Body of pancreas (tissue), 4 donors: ENCODE measurements at regions not wholly inside any gene's neighbourhood (a gene's known extent, or its start where the extent isn't known, plus 50 kb on each side); places are given as distances from the start of the nearest gene placed in this dataset.

Experiments used
- CTCF ChIP-seq, 7 experiments: fragments of 450-650 bp in 4 of 7; fragments of 200-600 bp in 3 of 7; sonication (generic) in 3 of 7; IDR thresholded peaks; one replicate each; pipeline ENCODE4 v1.5.1; 2016 to 2019; ENCODE audit warnings: antibody characterized with exemption in 7 of 7
- POLR2A ChIP-seq, 3 donors: fragments of 450-650 bp; IDR thresholded peaks; one replicate each; pipeline ENCODE4 v1.6.1; 2016; ENCODE audit warnings: antibody characterized with exemption in 3 of 3, mild to moderate bottlenecking in 2 of 3

DNA sequence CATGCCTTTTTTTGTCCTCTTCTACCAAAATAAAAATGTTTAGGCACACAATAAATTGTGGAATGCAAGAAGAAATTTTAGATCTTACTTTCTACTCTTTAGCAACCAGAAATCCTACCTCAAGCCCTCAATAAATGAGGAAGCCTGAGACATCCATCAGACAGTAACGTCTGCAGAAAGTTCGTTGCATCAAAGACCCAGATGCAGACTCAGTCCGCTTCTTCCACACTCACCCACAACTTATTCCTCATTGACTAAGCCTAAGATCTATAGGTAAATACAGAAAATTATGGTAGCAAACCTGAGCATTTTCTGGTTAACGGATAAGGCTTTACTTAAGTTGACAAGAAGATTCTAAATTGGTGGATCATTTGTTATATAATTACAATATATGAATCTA, 579.4 kb upstream of the ID2 start:
- TF ChIP-seq POLR2A (IDR thresholded peaks at IDR 0.05) (no peak), CTCF (IDR thresholded peaks at IDR 0.05) (no peak)
